Activated T-cell treated with anti-CD3 and anti-CD28 coated beads for 48 hours (primary cell): ENCODE measurements at regions not wholly inside any gene's neighbourhood (a gene's known extent, or its start where the extent isn't known, plus 50 kb on each side); places are given as distances from the start of the nearest gene placed in this dataset.

ENCODE experiments used
- DNase-seq: peaks from one replicate; pipeline ENCODE4 v3.0.0-alpha.2; 2020; ENCODE audit warnings: low read depth

DNA sequence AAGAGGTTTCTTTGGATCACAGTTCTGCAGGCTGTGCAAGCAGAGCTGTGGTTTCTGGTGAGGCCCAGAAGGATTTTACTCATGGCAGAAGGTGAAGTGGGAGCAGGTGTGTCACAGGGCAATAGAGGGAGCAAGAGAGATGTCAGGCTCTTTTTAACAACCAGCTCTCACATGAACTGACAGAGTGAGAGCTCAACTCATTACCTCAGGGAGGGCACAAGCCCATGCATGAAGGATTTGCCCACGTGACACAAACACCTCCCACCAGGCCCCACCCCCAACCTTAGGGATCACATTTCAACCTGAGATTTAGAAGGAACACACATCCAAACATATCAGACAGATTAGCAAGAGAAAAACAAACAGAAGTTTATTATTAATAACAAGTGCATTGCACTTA, 470.4 kb downstream of the GALC start:
- no peak for DNase-seq

DNA sequence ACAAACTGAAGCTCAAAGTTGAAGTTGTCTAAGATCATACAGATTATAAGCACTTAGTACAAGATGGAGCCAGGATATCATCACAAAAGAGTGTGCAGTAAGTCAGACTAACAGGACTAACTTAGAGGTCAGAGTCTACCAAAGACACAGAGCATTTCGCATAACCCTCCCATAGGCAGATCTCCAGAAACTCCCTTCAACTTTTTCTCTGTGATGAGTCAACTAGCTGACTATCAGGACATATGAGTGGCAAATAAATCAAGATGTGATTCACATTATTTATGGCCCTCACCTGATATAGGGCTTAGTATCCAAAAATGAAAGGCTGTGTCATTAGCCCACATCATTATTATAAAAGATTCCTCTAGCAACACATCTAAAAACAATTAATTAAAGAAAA, 484.6 kb downstream of the GALC start:
- DNase-seq = no peak

DNA sequence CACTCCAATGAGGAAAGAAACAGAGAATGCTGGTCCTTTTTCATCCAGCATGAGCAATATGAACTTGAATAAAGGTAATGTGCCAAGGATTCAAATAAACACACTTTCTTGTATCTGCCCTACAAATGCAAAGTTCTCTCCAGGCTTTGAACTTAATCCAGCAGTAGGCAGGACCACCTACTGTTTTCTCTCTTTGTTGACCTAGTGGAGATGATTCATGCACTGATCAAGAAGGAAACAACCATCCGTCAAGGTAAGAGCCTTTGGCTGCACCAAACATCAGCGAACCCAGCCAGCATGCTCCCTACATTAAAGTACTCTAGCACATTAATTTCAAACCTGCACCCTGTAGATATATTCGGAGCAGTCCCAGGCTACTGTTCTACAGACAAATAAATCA, 489.3 kb downstream of the GALC start:
- DNase-seq = no peak

DNA sequence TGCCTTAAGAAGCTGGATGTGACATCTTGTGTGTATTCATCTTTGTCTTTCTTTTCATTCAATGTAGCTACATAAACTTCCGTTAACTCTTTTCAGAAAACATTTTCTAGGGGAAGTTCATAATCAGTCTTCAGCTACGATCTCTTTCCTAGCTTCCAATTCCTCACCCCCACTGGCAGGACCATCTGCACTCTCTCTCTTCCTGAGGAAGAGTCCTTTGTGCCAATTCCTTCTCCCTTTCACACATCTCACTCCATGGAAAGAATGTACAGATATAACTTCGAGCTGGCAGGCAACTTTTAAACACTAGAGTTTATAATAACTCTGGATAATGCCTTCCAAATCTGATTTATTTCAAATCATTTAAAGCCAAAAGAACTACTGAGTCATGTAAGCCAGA, 495.7 kb downstream of the GALC start:
- DNase-seq = no peak

DNA sequence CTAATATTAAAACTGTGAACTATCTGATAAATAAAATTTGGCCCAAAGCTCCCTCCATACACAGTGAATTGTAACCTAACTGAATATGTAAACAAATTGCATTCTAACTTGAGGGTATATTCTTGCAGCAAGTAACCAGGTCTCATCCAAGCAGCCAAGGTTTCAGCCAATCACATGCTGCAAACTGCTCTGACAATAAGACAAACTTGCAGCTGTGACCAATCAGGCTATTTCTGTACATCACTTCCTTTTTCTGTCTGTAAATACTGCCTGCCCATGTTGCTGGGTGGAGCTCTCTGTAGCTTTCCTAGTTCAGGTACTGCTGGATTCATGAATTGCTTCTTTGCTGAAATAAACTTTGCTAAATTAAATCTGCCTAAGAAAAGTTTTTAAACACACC, 499.0 kb downstream of the GALC start:
- no peak for DNase-seq

DNA sequence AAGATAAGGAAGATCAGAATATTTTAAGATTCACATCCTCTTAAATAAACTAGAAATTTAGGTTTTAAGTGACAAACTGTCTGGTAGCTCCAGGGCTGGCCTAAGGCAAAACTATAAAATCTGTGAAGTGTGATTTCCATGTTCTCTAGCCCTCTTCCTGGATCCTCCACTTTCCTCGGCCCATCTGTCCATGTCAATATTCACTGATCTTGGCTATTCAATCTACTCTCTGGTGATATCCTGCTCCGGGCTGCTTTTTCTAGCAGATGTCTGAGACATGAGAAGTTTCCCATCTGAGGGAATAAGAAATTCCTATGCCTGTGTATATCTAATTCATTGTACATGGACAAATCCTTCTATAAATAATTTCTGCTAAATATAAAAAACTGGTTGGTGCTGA, 500.4 kb downstream of the GALC start:
- no peak for DNase-seq

DNA sequence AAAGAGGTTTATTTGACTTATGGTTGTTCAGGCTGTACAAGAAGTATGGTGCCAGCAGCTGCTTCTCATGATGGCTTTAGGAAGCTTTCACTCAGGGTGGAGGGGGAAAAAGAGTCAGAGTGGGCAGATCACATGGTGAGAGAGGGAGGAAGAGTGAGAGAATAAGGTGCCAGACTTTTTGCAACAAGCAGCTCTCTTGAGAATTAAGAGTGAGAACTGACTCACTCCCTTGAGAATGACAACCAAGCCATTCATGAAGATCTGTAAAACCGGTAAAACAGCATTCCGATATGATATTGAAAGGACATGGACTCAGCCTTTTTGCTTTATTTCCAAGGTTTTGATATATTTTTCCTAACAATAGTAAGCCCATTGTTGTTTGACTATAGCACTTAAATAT, 501.2 kb downstream of the GALC start:
- DNase-seq = no peak

DNA sequence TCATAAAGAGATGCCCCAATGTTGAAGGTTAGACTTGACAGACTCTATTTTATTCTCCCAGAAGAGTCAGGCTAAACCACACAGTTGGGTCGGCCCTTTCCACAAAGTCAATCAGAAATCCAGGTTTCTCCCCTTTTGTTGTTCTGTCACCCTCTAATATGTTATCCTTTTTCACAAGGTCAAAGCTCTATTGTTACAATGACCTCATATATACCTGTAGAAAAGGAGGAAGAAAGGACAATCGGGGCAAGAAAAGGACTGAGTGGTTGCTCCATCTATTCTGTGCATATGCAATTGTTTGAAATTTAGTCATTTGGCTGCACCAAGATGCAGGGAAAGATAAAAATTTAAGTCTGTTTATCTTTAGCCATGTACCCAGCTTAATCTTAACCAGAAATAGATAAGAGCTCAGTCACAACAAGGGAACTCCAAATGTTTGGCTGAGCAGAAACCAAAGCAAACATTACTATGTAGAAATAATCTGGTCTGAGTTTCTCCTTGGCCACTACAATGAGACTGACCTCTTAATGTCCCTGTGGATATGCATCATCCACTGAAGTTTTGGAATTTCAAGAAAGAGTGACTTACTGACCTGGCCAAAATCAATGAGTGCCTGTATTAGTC, 503.7 kb downstream of the GALC start:
- DNase-seq = no peak

DNA sequence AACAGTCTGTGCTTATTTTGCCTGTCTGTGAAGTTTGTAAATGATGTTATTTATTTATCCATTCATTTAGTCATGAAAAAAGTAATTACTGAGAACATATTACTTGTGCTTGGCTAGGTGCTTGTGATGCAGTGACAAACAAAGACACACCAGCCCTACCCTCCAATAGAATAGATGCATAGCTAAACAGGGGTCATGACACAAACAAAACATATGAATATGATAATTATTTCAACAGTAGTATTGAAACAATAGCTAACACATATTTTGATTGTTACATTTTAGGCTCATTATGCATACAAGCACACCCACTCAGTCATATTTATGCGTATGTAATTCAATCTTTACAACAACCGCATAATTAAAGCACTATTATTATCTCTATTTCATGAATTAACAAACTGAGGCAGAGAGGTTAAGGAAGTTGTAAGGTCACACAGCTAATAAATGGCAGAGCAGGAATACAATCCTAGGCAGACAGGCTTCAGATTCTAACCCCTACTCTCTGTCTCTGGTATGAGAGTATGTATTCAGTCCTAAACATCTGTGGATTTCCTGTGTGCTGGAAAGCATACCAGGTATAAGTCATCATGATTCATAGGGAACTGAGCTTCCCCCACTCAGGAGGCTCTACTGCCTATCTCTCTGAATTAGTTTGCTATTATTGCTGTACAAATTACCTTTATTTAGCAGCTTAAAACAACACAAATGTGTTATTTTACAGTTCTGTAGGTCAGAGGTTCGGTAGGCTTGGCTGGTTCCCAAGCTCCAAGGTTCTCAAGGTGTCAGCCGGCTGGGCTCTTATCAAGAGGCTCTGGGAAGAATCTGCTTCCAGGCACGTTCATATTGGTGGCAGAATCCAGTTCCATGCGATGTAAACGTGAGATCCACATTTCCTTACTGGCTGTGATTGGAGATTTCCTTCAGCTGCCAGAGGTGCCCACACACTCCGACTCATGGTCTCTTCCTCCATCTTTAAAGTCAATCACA, 509.4 kb downstream of the GALC start:
- no peak for DNase-seq

DNA sequence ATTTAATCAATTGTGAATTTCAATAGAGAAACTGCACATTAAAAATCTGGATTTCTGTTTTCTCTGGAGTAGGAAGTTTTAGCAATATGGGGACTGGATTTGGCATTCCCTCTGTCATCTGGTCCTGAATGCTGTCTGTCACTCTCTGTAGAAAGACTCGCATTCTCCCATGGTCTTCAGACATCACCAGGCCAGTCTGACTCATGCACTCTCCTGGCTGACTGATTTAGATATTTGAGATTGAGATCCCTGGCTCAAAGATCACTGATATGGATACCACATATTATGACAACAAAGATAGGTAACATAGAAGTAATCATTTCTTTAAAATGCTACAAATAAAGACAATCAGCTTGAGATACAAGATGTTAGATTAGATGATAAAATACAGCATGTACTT, 524.5 kb downstream of the GALC start:
- DNase-seq = no peak

DNA sequence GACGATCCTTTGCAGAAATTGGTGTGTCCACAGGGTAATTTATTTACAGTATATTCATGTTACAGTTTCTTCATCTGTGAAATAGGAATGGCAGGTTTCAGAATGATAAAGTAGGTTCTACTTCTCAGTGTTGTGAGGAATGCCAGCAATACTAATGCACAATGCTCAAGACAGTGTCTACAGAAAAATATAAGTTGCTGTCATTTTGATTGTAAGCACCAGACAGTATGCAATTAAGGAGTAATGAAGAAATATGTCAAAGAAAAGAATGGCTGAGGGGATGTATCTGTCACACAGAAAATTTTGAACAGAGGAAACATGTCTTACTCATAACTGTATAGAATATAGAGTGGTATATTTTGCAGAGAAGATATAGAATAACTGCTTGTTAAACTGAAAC, 525.4 kb downstream of the GALC start:
- DNase-seq = no peak

DNA sequence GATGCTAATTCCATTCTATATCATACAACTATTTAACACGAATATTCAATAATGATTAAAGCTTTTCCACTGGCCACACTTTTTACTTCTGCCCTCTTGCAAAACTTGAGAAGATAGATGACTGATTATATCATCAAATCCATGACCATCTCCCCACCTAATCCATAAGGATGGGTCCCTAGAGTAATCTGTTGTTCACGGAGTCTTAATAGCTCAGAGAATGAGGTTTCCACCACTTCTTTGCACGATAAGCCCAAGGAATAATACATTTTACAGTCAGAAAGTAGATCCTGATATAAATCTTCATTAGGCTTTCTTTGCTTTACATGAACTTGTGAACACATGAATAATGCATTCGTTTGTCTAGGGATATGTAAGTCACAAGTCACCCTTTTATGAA, 527.2 kb downstream of the GALC start:
- DNase-seq = no peak

DNA sequence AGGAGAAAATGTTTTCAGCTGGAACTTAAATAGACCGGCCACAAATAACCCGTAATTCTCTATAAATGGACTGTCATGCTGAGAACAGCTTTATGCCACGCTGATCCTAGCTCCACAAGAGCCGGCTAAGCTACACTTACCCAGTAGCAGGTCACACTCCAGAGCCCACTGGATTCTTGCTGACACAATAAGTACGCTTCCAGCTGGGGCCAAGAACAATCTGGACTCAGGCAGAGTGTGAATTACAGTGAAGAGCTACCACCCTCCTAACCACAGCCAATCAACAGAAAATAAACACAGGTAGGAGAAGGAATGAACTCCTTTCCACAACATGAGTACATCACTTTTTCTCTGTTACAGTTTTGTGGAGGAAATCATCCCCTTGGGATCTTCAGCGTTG, 531.3 kb downstream of the GALC start:
- DNase-seq = no peak

DNA sequence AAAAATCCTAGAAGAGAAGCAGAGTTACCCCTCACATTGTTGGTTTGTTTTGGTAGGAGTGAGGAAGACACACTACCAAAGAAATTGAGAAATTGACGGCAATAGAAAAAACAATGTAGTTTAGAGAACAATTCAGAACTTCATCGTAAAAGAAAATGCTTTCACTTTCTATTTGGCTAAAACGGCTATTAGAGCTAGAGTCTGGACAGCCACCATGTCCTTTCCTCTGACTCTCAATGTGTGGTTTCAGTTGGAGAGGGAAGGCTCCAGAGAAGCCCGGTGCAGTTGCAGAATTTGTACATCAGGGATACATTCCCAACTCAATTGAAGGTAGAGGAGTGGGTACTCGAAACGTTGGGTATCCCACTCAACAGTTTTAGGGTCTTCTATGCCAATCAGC, 535.3 kb downstream of the GALC start:
- DNase-seq = no peak

DNA sequence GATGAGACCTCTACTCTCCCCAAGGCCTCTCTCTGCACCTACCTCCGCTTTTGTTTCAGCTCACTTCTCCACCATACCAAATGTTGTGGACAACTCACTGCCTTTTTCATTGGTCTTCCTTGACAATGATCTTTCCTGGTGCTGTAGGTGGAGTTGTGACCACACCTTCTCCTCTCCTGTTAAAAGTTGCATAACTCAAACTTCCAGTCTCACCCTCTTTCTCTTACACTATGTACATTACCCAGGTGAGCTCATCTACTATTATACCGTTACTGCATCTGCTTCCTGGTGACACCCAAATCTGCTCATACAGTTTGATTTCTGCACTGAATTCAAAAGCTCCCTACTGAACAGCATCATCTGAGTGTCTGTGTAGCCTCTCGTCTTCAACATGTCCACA, 542.8 kb downstream of the GALC start:
- no peak for DNase-seq

DNA sequence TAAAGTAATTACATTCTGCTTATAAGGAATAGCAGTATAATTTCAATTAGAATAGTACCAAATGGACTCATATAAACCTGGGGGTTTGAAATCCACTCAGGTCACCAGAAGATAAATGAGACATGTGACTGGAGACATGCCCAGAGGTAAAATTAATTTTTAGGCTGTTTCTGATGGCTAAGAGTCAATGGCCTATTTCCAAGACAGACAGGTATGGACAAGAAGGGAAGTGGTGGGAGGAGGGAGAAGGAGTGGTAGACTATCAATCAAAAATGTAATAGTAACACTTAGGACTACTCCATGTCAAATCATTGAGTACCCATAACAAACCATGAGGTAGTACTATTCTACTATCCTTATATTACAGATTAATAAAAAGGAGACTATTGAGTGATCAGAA, 544.0 kb downstream of the GALC start:
- no peak for DNase-seq

DNA sequence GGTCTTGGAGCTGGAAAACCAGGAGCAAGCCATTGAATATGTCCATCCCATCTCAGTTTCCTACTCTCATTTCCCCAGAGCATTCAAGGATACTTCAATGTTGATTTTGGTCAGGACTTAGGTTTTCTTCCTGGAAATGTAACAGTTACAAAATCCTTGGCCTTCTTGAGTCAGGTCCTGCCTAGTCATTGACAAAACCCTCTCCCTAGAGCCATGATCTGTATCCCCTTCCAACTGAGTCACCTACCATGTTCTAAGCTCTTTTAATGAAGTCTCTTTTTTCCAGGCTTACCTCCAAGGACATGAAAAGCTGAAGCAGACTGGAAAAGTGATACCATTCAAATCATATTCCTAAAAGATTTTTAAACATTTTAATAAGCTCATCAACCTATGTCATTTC, 549.2 kb downstream of the GALC start:
- no peak for DNase-seq

DNA sequence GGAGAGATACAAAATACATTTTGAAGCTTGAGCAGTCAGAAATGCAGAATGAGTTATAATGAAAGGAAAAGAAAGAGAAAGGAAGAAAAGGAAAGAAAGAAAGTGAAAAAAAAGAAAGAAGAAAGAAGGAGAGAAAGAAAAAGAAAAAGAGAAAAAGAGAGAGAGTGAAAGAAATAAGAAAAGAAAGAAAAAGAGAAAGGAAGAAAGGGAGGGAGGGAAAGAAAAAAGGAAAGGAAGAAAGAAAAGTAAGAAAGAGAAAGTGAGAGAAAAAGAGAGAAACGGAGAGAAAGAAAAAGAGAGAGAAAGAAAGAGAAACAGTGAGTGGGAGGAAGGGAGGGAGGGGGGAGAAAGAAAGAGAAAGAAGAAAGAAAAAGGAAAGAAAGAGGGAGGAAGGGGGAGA, 549.9 kb downstream of the GALC start:
- DNase-seq = no peak

DNA sequence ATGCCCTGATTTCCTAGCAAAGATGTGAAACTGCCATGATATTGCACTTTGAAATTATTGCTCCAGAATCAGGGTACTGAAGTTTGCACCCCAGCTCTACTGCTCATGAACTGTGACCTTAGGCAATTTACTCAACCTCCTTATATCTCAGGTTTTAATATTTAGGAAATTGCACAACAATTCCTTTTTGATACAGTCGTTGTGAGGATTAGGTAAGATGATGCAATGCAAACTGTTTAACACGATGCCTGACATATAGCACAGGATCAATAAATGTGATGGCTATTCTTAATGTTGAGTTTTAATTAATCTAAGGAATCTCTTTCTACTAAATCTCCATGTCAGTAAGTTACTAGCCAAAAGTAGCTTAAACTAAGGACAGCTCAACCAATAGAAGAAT, 555.8 kb downstream of the GALC start:
- no peak for DNase-seq

DNA sequence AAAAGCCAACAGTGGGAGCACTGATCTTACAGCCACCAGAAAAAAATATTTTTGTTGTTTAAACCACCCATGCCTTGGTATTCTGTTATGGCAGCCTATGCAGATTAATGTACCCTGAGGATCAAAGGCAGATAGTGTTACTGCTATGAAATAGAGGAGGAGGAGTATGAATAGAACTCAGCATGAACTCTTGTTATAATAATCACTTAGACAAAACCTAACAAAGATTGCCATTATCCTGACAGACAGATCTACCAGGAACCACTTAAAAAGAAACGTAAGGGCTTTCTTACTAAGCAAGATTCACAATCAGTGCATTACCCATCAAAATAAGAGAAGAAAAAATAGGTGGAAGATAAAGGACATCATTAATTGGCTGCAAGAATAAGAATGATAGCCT, 558.3 kb downstream of the GALC start:
- no peak for DNase-seq

DNA sequence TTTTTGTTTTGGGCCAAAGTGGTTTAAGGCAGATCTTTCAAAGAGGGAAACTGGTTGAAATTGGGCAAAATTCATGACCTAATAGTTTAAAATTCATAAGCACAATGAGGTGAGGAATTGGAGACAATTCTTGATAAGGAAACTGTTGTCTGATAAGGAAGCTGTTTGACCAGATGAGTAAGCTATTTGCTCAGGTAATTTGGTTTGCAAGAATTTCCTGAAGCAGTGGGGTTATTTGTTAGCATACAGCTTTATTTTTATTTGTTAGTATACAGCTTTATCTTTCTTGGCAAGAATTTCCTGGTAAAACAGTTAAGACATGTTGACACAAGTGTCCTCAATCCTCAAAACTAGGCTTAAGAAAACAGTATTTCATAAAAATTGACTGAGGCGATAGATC, 559.0 kb downstream of the GALC start:
- no peak for DNase-seq

DNA sequence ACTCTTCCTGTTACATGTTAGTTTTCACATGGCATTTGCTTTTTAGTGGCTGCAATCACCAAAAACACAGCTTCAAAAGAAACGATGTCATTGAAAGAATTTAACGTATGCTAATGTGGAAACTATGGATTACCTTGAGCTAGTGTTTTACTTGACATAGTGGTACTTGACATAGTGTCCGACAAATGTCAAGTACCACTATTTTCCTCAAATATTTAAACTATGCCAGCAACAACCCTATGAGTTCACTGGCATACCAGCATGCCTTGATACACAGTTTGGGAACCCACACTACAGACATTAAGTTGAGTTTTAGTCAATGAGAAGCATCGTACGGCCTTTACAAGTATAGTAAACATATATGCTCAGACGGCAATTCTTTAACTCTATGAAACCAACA, 560.3 kb downstream of the GALC start:
- no peak for DNase-seq

DNA sequence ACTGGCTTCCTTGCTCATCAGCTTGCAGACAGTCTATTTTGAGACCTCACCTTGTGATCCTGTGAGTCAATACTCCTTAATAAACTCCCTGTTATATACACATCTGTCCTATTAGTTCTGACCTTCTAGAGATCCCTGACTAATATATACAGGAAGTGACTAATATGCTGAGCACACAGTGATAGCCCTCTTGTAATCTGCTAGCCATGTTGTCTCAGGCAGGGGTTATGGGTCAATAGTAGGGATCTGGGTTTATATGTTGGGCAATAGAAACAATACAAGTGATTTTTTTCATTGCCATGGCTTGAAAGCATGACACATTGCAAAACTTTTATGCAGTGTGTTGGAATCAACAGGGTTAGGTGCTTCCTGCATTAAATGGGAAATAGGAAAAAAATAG, 562.2 kb downstream of the GALC start:
- DNase-seq = no peak

DNA sequence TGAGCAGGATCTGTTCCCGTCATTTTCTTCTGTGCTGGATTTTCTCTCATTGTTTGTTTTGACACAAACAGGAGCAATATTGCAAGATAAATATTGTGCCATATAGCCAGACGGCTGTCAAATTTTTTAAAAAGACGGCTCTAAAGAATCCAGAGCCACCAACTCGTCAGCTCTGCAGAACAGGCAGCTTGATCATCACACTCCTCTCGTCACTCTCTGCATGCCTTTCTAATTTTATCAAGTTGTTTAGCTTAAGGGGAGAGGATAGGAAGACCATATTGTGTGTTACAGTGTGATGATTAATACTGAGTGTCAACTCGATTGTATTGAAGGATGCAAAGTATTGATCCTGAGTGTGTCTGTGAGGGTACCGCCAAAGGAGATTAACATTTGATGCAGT, 562.8 kb downstream of the GALC start:
- DNase-seq = no peak
